ENCODE measurements at regions not wholly inside any gene's neighbourhood (a gene's known extent, or its start where the extent isn't known, plus 50 kb on each side); places are given as distances from the start of the nearest gene placed in this dataset.
A peak's percentile ranks its signal among the peaks of the same experiment; 100 is the strongest.

DNA sequence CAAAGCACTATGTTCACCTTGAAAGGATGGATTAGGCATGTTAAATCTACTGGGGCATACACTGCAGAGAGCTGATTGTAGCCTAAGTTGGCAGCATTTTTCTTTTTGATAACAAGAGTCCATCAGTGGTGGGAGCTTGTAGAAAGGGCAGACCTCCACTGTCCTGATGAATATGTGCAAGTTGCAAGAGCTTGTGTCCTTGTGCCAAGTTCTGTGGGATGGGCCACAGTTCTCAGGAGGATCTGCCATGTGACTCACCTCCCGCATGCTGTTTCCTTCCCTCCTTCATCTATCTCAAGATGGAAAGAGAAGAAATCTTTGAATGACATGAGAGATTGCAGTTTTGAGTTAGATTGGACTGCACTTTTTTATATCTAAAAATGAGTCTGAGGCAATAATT lies 58.3 kb upstream of the GGTLC1 start:
- CTCF ChIA-PET: interaction anchor here (0.8 kb wide), 1 partner anchor 20 kb away, joined by 3 read pairs; no protein-coding TSS in a partner anchor
- Mint-ChIP-seq H3K4me3 (no peak overlapping the region), H3K9me3 (ENCODE audit: insufficient read depth) (no peaks in the 10 kb centered on the region), H3K27me3 (peaks cover 6% of the 10 kb centered on the region), H3K27ac (no peak overlapping the region), H3K4me1 (no peaks in the 10 kb centered on the region)
- POLR2A ChIA-PET: no interaction called here
- H3K4me2 ChIP-seq (replicated peaks; ENCODE audit: low read depth, low read length, poor library complexity, severe bottlenecking): no peak overlapping the region
- no peak overlapping the region for H2AFZ ChIP-seq (ENCODE audit: insufficient read depth, low read depth, low read length, poor library complexity, severe bottlenecking)
- no peaks in the 10 kb centered on the region for H3K4me1 ChIP-seq (ENCODE audit: control insufficient read depth in 2 of 2, insufficient read depth in 2 of 2, low read length in 2 of 2)
- no peaks in the 10 kb centered on the region for H3K9me3 ChIP-seq (ENCODE audit: control extremely low read depth in 1 of 3, control insufficient read depth in 2 of 3, insufficient read depth in 1 of 3, low read length in 2 of 3)
- H3K27ac ChIP-seq (ENCODE audit: low read length in 2 of 2): no peak overlapping the region
- H3K79me2 ChIP-seq (ENCODE audit: control insufficient read depth, insufficient read depth, low read length): no peaks in the 10 kb centered on the region
- no peak for ATAC-seq (ENCODE audit: low read depth)
- no peaks in the 10 kb centered on the region for H3K36me3 ChIP-seq (replicated peaks in 1 of 2; ENCODE audit: control extremely low read depth in 1 of 2, control insufficient read depth in 1 of 2, extremely low read depth in 1 of 2, insufficient read depth in 2 of 2, low read length in 1 of 2)
- peaks cover 0 to 2% (median 0%) of the 10 kb centered on the region in 4 experiments for H3K27me3 ChIP-seq (replicated peaks in 1 of 4; ENCODE audit: control extremely low read depth in 1 of 4, control insufficient read depth in 3 of 4, insufficient read depth in 4 of 4, low read length in 3 of 4)
- no CpG with 5 or more reads among the region's 1 CpG for WGBS (ENCODE audit: insufficient coverage)
- no peak overlapping the region for H3K4me3 ChIP-seq (ENCODE audit: control extremely low read depth in 1 of 5, extremely low read depth in 1 of 5, insufficient read depth in 1 of 5, low read depth in 2 of 5, low read length in 4 of 5)
- H4K20me1 ChIP-seq (ENCODE audit: control insufficient read depth, insufficient read depth, low read length, poor library complexity, severe bottlenecking): no peaks in the 10 kb centered on the region
- TF ChIP-seq EZH2 (IDR thresholded peaks at IDR 0.05; ENCODE audit: borderline replicate concordance, insufficient read depth, low read depth, low read length, poor library complexity, severe bottlenecking): no peak
- TF ChIP-seq, protein P1, sequence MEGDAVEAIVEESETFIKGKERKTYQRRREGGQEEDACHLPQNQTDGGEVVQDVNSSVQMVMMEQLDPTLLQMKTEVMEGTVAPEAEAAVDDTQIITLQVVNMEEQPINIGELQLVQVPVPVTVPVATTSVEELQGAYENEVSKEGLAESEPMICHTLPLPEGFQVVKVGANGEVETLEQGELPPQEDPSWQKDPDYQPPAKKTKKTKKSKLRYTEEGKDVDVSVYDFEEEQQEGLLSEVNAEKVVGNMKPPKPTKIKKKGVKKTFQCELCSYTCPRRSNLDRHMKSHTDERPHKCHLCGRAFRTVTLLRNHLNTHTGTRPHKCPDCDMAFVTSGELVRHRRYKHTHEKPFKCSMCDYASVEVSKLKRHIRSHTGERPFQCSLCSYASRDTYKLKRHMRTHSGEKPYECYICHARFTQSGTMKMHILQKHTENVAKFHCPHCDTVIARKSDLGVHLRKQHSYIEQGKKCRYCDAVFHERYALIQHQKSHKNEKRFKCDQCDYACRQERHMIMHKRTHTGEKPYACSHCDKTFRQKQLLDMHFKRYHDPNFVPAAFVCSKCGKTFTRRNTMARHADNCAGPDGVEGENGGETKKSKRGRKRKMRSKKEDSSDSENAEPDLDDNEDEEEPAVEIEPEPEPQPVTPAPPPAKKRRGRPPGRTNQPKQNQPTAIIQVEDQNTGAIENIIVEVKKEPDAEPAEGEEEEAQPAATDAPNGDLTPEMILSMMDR (IDR thresholded peaks at IDR 0.05): no peak
- no peak overlapping the region for H3K9ac ChIP-seq (ENCODE audit: low read length)
- intact Hi-C loops (cut with micrococcal nuclease): no loop called here
- DNase-seq: no peak

DNA sequence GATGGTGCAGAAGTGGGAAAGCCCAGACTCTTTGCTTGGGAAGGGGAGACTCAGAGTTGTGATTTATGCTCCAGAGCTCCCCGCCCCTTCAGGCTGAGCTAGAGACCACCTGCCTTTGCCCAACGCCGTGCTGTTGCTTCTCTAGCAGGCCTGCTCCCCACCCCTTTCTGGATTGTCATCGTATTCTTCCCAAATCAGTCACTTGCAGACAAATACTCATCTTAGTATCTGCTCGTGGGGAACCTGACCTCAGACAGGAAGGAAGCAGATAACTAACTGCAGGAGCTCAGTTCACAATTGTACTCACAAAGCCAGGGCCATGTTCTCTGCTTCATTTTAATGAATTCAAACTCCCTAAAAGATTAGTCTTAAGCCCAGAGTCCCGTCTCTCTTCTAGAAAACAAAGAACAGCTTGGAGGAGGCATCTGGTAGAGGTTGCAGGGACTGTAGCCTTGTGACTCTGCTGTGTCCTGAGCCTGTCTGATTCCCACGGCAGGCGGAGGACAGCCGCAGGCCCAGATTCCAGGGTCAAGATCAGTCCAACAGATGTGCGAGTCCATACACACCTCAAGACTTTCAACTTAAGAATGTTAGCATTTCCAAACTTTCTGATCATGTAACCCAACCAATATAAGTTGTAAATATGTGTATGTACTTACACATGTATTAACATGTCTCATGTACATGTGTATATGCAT lies 57.2 kb upstream of the GGTLC1 start:
- no peaks in the 10 kb centered on the region for H3K79me2 ChIP-seq (ENCODE audit: control insufficient read depth, insufficient read depth, low read length)
- no peak overlapping the region for H3K9ac ChIP-seq (ENCODE audit: low read length)
- H3K4me1 ChIP-seq (ENCODE audit: control insufficient read depth in 2 of 2, insufficient read depth in 2 of 2, low read length in 2 of 2): no peaks in the 10 kb centered on the region
- H2AFZ ChIP-seq (ENCODE audit: insufficient read depth, low read depth, low read length, poor library complexity, severe bottlenecking): peak overlapping the region; percentile 27
- Mint-ChIP-seq H3K4me3 (no peak overlapping the region), H3K4me1 (no peaks in the 10 kb centered on the region), H3K27ac (no peak overlapping the region), H3K9me3 (ENCODE audit: insufficient read depth) (no peaks in the 10 kb centered on the region), H3K27me3 (peaks cover 6% of the 10 kb centered on the region)
- intact Hi-C loops (cut with micrococcal nuclease): no loop called here
- H3K27ac ChIP-seq (ENCODE audit: low read length in 2 of 2): no peak overlapping the region
- no peak overlapping the region for H3K4me3 ChIP-seq (ENCODE audit: control extremely low read depth in 1 of 5, extremely low read depth in 1 of 5, insufficient read depth in 1 of 5, low read depth in 2 of 5, low read length in 4 of 5)
- 31% methylated on average over 5 of the region's 10 CpGs for WGBS (ENCODE audit: insufficient coverage)
- ATAC-seq (ENCODE audit: low read depth) (no peak), DNase-seq (no peak)
- H3K27me3 ChIP-seq (replicated peaks in 1 of 4; ENCODE audit: control extremely low read depth in 1 of 4, control insufficient read depth in 3 of 4, insufficient read depth in 4 of 4, low read length in 3 of 4): peaks cover 0 to 2% (median 0%) of the 10 kb centered on the region in 4 experiments
- no peaks in the 10 kb centered on the region for H3K9me3 ChIP-seq (ENCODE audit: control extremely low read depth in 1 of 3, control insufficient read depth in 2 of 3, insufficient read depth in 1 of 3, low read length in 2 of 3)
- H3K4me2 ChIP-seq (replicated peaks; ENCODE audit: low read depth, low read length, poor library complexity, severe bottlenecking): no peak overlapping the region
- POLR2A ChIA-PET: no interaction called here
- CTCF ChIA-PET: no interaction called here
- no peaks in the 10 kb centered on the region for H3K36me3 ChIP-seq (replicated peaks in 1 of 2; ENCODE audit: control extremely low read depth in 1 of 2, control insufficient read depth in 1 of 2, extremely low read depth in 1 of 2, insufficient read depth in 2 of 2, low read length in 1 of 2)
- TF ChIP-seq, protein P1 (IDR thresholded peaks at IDR 0.05): no peak
- TF ChIP-seq EZH2 (IDR thresholded peaks at IDR 0.05; ENCODE audit: borderline replicate concordance, insufficient read depth, low read depth, low read length, poor library complexity, severe bottlenecking): no peak
- H4K20me1 ChIP-seq (ENCODE audit: control insufficient read depth, insufficient read depth, low read length, poor library complexity, severe bottlenecking): no peaks in the 10 kb centered on the region
